ENCODE measurements at regions not wholly inside any gene's neighbourhood (a gene's known extent, or its start where the extent isn't known, plus 50 kb on each side); places are given as distances from the start of the nearest gene placed in this dataset.

- Histone ChIP-seq H2AFZ (ENCODE audit: low read depth, low read length) (no peak overlapping the region), H3F3A (ENCODE audit: insufficient read depth, low read length, poor library complexity, severe bottlenecking) (no peaks in the 10 kb centered on the region), H3K27me3 (ENCODE audit: insufficient read depth, low read depth, low read length) (no peaks in the 10 kb centered on the region), H3K4me3 (ENCODE audit: low read length) (no peak overlapping the region), H3K9ac (ENCODE audit: low read length) (no peak overlapping the region), H3K79me2 (replicated peaks; ENCODE audit: insufficient read depth, low read length) (no peaks in the 10 kb centered on the region), H3K9me2 (ENCODE audit: insufficient read depth, low read length) (no peaks in the 10 kb centered on the region), H3K4me2 (ENCODE audit: low read length) (no peak overlapping the region), H4K20me1 (ENCODE audit: insufficient read depth) (no peaks in the 10 kb centered on the region), H3K36me3 (ENCODE audit: insufficient read depth, low read length) (no peaks in the 10 kb centered on the region), H3K9me3 (ENCODE audit: low read length) (no peaks in the 10 kb centered on the region), H3K27ac (ENCODE audit: low read length) (no peak overlapping the region)
- TF ChIP-seq EZH2 (IDR thresholded peaks at IDR 0.05; ENCODE audit: borderline replicate concordance, insufficient read depth, low read length, poor library complexity, severe bottlenecking) (no peak), POLR2AphosphoS5 (IDR thresholded peaks at IDR 0.05) (no peak), CTCF (IDR thresholded peaks at IDR 0.05; ENCODE audit: poor library complexity, severe bottlenecking) (no peak), TAF1 (IDR thresholded peaks at IDR 0.05; ENCODE audit: low read depth) (no peak), SMC3 (conservative IDR thresholded peaks at IDR 0.05; ENCODE audit: poor library complexity) (no peak), MXI1 (conservative IDR thresholded peaks at IDR 0.05; ENCODE audit: poor library complexity, severe bottlenecking) (no peak), EP300 (conservative IDR thresholded peaks at IDR 0.05; ENCODE audit: poor library complexity, severe bottlenecking) (no peak), RAD21 (conservative IDR thresholded peaks at IDR 0.05) (no peak)
- TF ChIP-seq, protein P1, sequence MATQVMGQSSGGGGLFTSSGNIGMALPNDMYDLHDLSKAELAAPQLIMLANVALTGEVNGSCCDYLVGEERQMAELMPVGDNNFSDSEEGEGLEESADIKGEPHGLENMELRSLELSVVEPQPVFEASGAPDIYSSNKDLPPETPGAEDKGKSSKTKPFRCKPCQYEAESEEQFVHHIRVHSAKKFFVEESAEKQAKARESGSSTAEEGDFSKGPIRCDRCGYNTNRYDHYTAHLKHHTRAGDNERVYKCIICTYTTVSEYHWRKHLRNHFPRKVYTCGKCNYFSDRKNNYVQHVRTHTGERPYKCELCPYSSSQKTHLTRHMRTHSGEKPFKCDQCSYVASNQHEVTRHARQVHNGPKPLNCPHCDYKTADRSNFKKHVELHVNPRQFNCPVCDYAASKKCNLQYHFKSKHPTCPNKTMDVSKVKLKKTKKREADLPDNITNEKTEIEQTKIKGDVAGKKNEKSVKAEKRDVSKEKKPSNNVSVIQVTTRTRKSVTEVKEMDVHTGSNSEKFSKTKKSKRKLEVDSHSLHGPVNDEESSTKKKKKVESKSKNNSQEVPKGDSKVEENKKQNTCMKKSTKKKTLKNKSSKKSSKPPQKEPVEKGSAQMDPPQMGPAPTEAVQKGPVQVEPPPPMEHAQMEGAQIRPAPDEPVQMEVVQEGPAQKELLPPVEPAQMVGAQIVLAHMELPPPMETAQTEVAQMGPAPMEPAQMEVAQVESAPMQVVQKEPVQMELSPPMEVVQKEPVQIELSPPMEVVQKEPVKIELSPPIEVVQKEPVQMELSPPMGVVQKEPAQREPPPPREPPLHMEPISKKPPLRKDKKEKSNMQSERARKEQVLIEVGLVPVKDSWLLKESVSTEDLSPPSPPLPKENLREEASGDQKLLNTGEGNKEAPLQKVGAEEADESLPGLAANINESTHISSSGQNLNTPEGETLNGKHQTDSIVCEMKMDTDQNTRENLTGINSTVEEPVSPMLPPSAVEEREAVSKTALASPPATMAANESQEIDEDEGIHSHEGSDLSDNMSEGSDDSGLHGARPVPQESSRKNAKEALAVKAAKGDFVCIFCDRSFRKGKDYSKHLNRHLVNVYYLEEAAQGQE (IDR thresholded peaks at IDR 0.05; ENCODE audit: borderline replicate concordance): no peak
Observed at GRCh38 chr1:189977184-189977583, 500.5 kb downstream of the BRINP3 start.

- TF ChIP-seq, protein P1 (IDR thresholded peaks at IDR 0.05; ENCODE audit: borderline replicate concordance): no peak
- no peak for TF ChIP-seq EZH2 (IDR thresholded peaks at IDR 0.05; ENCODE audit: borderline replicate concordance, insufficient read depth, low read length, poor library complexity, severe bottlenecking)
- TF ChIP-seq MXI1 (conservative IDR thresholded peaks at IDR 0.05; ENCODE audit: poor library complexity, severe bottlenecking): no peak
- no peak for TF ChIP-seq RAD21 (conservative IDR thresholded peaks at IDR 0.05)
- no peak for TF ChIP-seq SMC3 (conservative IDR thresholded peaks at IDR 0.05; ENCODE audit: poor library complexity)
- TF ChIP-seq EP300 (conservative IDR thresholded peaks at IDR 0.05; ENCODE audit: poor library complexity, severe bottlenecking): no peak
- TF ChIP-seq CTCF (IDR thresholded peaks at IDR 0.05; ENCODE audit: poor library complexity, severe bottlenecking): no peak
- TF ChIP-seq TAF1 (IDR thresholded peaks at IDR 0.05; ENCODE audit: low read depth): no peak
- no peak for TF ChIP-seq POLR2AphosphoS5 (IDR thresholded peaks at IDR 0.05)
Observed at GRCh38 chr1:189983166-189983890, 494.3 kb downstream of the BRINP3 start.

More at GRCh38 chr1:189983166-189983890, 494.3 kb downstream of the BRINP3 start:
- Histone ChIP-seq H3K36me3 (ENCODE audit: insufficient read depth, low read length) (no peaks in the 10 kb centered on the region), H3K27ac (ENCODE audit: low read length) (no peak overlapping the region), H2AFZ (ENCODE audit: low read depth, low read length) (no peak overlapping the region), H3K27me3 (ENCODE audit: insufficient read depth, low read depth, low read length) (no peaks in the 10 kb centered on the region), H3K4me2 (ENCODE audit: low read length) (no peak overlapping the region), H3K9me2 (ENCODE audit: insufficient read depth, low read length) (no peaks in the 10 kb centered on the region), H3K9ac (ENCODE audit: low read length) (no peak overlapping the region), H3K79me2 (replicated peaks; ENCODE audit: insufficient read depth, low read length) (no peaks in the 10 kb centered on the region), H4K20me1 (ENCODE audit: insufficient read depth) (no peaks in the 10 kb centered on the region), H3K9me3 (ENCODE audit: low read length) (no peaks in the 10 kb centered on the region), H3K4me3 (ENCODE audit: low read length) (no peak overlapping the region), H3F3A (ENCODE audit: insufficient read depth, low read length, poor library complexity, severe bottlenecking) (no peaks in the 10 kb centered on the region)
